HCT116 (cell line): ENCODE measurements at regions not wholly inside any gene's neighbourhood (a gene's known extent, or its start where the extent isn't known, plus 50 kb on each side); places are given as distances from the start of the nearest gene placed in this dataset.

Source experiments
- ATAC-seq: fragments of 200-7000 bp; cut with Tn5 transposase; 2 replicates; pipeline ENCODE4 v1.9.1; 2020; ENCODE audit warnings: mild to moderate bottlenecking, moderate library complexity
- BruUV-seq: library from RNA; stranded (reverse); fragments of 400-500 nt; replicated peaks from 2 replicates; lab custom pipeline; 2021; lab: Mats Ljungman, UMichigan
- CTCF ChIA-PET: fragments of 300-600 bp; sonication (Branson Sonifier 250); formaldehyde crosslinking; loops from one replicate; lab custom pipeline; 2021; ENCODE audit warnings: antibody characterized with exemption; lab: Charles Lee
- POLR2A ChIA-PET: fragments of 300-600, 350-600 bp; sonication (Branson Sonifier 250); formaldehyde crosslinking; loops from one replicate; lab custom pipeline; 2021; ENCODE audit warnings: antibody characterized with exemption; lab: Charles Lee
- RAD21 ChIA-PET, 2 experiments: fragments of 300-600 bp; sonication (Branson Sonifier 250); formaldehyde crosslinking; loops; one replicate each; lab custom pipeline; 2023; ENCODE audit warnings: low total read pairs in 2 of 2; ENCODE audit not compliant: uncharacterized antibody in 2 of 2, unreplicated experiment in 2 of 2, low non-redundant PET in 1 of 2; lab: Charles Lee
- DNase-seq: peaks from one replicate; pipeline ENCODE4 v3.0.0-alpha.2; 2010; ENCODE audit warnings: low read depth, low spot score
- H2AFZ ChIP-seq: fragments of 200-600 bp; shearing (Covaris generic), sonication (generic); 2 replicates; pipeline ENCODE4 v1.6.1; 2017; ENCODE audit warnings: low read depth, mixed run types, mixed read lengths, antibody characterized with exemption, low read length; ENCODE audit not compliant: poor library complexity, severe bottlenecking
- H3K27ac ChIP-seq: 2 replicates; pipeline ENCODE4 v1.5.1; 2012; ENCODE audit warnings: low read depth, low read length
- H3K27me3 ChIP-seq: fragments of 200-600 bp; sonication (generic); 2 replicates; pipeline ENCODE4 v1.6.1; 2016; ENCODE audit warnings: mixed run types, low read length, mixed read lengths; ENCODE audit not compliant: insufficient read depth
- H3K36me3 ChIP-seq, 2 experiments: fragments of 200-500 bp in 1 of 2; fragments of 200-600 bp in 1 of 2; sonication (Bioruptor generic) in 1 of 2; sonication (generic) in 1 of 2; 2 replicates each; pipeline versions ENCODE4 v1.5.1 to v1.6.1; 2014 to 2016; ENCODE audit warnings: low read length in 2 of 2, inconsistent platforms in 1 of 2, mixed read lengths in 1 of 2, mixed run types in 1 of 2; ENCODE audit not compliant: insufficient read depth in 2 of 2, control insufficient read depth in 1 of 2
- H3K4me1 ChIP-seq, 2 experiments: fragments of 200-600 bp in 1 of 2; sonication (generic) in 1 of 2; 2 replicates each; pipeline versions ENCODE4 v1.5.1 to v1.6.1; 2012 to 2017; ENCODE audit warnings: low read length in 2 of 2, inconsistent platforms in 1 of 2, mild to moderate bottlenecking in 1 of 2, mixed read lengths in 1 of 2, mixed run types in 1 of 2, moderate library complexity in 1 of 2; ENCODE audit not compliant: insufficient read depth in 2 of 2, control insufficient read depth in 1 of 2
- H3K4me2 ChIP-seq: fragments of 200-600 bp; sonication (generic); 2 replicates; pipeline ENCODE4 v1.6.1; 2017; ENCODE audit warnings: mixed run types, low read length, mixed read lengths
- H3K4me3 ChIP-seq, 2 experiments: fragments of 200-600 bp in 1 of 2; sonication (generic) in 1 of 2; replicated peaks in 1 of 2; 2 replicates each; pipeline ENCODE4 v1.5.1; 2011 to 2016; ENCODE audit warnings: low read length in 2 of 2, control low read depth in 1 of 2, low read depth in 1 of 2, mild to moderate bottlenecking in 1 of 2, mixed read lengths in 1 of 2, mixed run types in 1 of 2
- H3K79me2 ChIP-seq: fragments of 200-600 bp; sonication (generic); 2 replicates; pipeline ENCODE4 v1.6.1; 2017; ENCODE audit warnings: mild to moderate bottlenecking, mixed run types, low read length, moderate library complexity, mixed read lengths; ENCODE audit not compliant: insufficient read depth
- H3K9ac ChIP-seq: fragments of 200-600 bp; sonication (generic); 2 replicates; pipeline ENCODE4 v1.6.1; 2016; ENCODE audit warnings: low read length, mixed read lengths
- H3K9me2 ChIP-seq: fragments of 200-600 bp; sonication (generic), shearing (Covaris generic); 2 replicates; pipeline ENCODE4 v1.6.1; 2017; ENCODE audit warnings: mixed run types, mild to moderate bottlenecking, moderate library complexity; ENCODE audit not compliant: insufficient read depth
- H3K9me3 ChIP-seq, 2 experiments: fragments of 200-500 bp in 1 of 2; fragments of 200-600 bp in 1 of 2; sonication (Bioruptor generic) in 1 of 2; sonication (generic) in 1 of 2; 2 replicates each; pipeline ENCODE4 v1.6.1; 2014 to 2017; ENCODE audit warnings: low read length in 2 of 2, mixed read lengths in 2 of 2, inconsistent platforms in 1 of 2, low read depth in 1 of 2, mild to moderate bottlenecking in 1 of 2, mixed run types in 1 of 2, moderate library complexity in 1 of 2; ENCODE audit not compliant: control insufficient read depth in 1 of 2, insufficient read depth in 1 of 2
- H4K20me1 ChIP-seq: fragments of 200-600 bp; sonication (generic), shearing (Covaris generic); 2 replicates; pipeline ENCODE4 v1.6.1; 2017; ENCODE audit warnings: mixed run types, mild to moderate bottlenecking, moderate library complexity; ENCODE audit not compliant: insufficient read depth
- ATF3 ChIP-seq: IDR thresholded peaks from 2 replicates; pipeline ENCODE4 v1.6.1; 2012
- CBX3 ChIP-seq: IDR thresholded peaks from 2 replicates; pipeline ENCODE4 v1.6.1; 2012; ENCODE audit warnings: low read depth
- CEBPB ChIP-seq: IDR thresholded peaks from 2 replicates; pipeline ENCODE4 v1.6.1; 2012; ENCODE audit warnings: low read depth
- CTCF ChIP-seq, 3 experiments: fragments of 200-600 bp in 1 of 3; sonication (generic) in 1 of 3; IDR thresholded peaks in 2 of 3; conservative IDR thresholded peaks in 1 of 3; 2 replicates each; pipeline ENCODE4 v1.5.1; 2012 to 2017; ENCODE audit warnings: low read depth in 2 of 3, low read length in 2 of 3, antibody characterized with exemption in 1 of 3, borderline replicate concordance in 1 of 3, control low read depth in 1 of 3, mild to moderate bottlenecking in 1 of 3, mixed read lengths in 1 of 3, mixed run types in 1 of 3, moderate library complexity in 1 of 3; ENCODE audit not compliant: insufficient read depth in 1 of 3
- EGR1 ChIP-seq: IDR thresholded peaks from 2 replicates; pipeline ENCODE4 v1.6.1; 2012; ENCODE audit warnings: low read depth
- ELF1 ChIP-seq: IDR thresholded peaks from 2 replicates; pipeline ENCODE4 v1.6.1; 2012; ENCODE audit warnings: low read depth, borderline replicate concordance
- FOSL1 ChIP-seq: IDR thresholded peaks from 2 replicates; pipeline ENCODE4 v1.6.1; 2012; ENCODE audit warnings: low read depth
- JUND ChIP-seq: IDR thresholded peaks from 2 replicates; pipeline ENCODE4 v1.6.1; 2012
- POLR2A ChIP-seq: IDR thresholded peaks from 2 replicates; pipeline ENCODE4 v1.7.0; 2011; ENCODE audit warnings: borderline replicate concordance; ENCODE audit not compliant: insufficient read depth, insufficient read length; ENCODE audit errors: extremely low read depth
- POLR2AphosphoS5 ChIP-seq: IDR thresholded peaks from 2 replicates; pipeline ENCODE4 v1.6.1; 2011; ENCODE audit warnings: mild to moderate bottlenecking, low read depth, low read length, moderate library complexity
- RAD21 ChIP-seq: IDR thresholded peaks from 2 replicates; pipeline ENCODE4 v1.6.1; 2012; ENCODE audit warnings: low read depth, mild to moderate bottlenecking
- YY1 ChIP-seq: IDR thresholded peaks from 2 replicates; pipeline ENCODE4 v1.6.1; 2011; ENCODE audit warnings: low read length, low read depth, moderate library complexity, mild to moderate bottlenecking; ENCODE audit not compliant: insufficient replicate concordance; ENCODE audit errors: extremely low read depth
- ZBTB33 ChIP-seq: IDR thresholded peaks from 2 replicates; pipeline ENCODE4 v1.6.1; 2011; ENCODE audit warnings: mild to moderate bottlenecking, low read length, moderate library complexity; ENCODE audit not compliant: insufficient replicate concordance; ENCODE audit errors: extremely low read depth
- ZFX ChIP-seq: fragments of 450-650 bp; IDR thresholded peaks from 2 replicates; pipeline ENCODE4 v1.6.1; 2017
- ZNF274 ChIP-seq: fragments of 200-500 bp; sonication (Bioruptor generic); IDR thresholded peaks from 2 replicates; pipeline ENCODE4 v1.6.1; 2014; ENCODE audit warnings: mild to moderate bottlenecking, low read depth, low read length, inconsistent platforms
- intact Hi-C: fragments of 100-400 bp; cut with micrococcal nuclease; formaldehyde crosslinking; loops from 2 replicates; pipeline ENCODE4 v1.10.0; 2022

GRCh38 chr7:7032221-7032620, 150.1 kb upstream of the C1GALT1 start:
- Histone ChIP-seq H3K4me1 (no peaks in the 10 kb centered on the region), H3K27me3 (no peaks in the 10 kb centered on the region), H3K27ac (no peak overlapping the region), H3K9ac (no peak overlapping the region), H3K9me3 (no peaks in the 10 kb centered on the region), H3K79me2 (no peaks in the 10 kb centered on the region), H3K4me2 (no peak overlapping the region), H4K20me1 (no peaks in the 10 kb centered on the region)
- POLR2A ChIA-PET = no interaction called here
- DNase-seq = no peak
- ATAC-seq = no peak
- TF ChIP-seq FOSL1 (no peak), RAD21 (no peak), CTCF (IDR thresholded peaks at IDR 0.05 in 2 of 3, conservative IDR thresholded peaks at IDR 0.05 in 1 of 3; ENCODE audit: borderline replicate concordance in 1 of 3, insufficient read depth in 1 of 3, low read depth in 2 of 3, low read length in 2 of 3) (no peak), EGR1 (no peak), ZNF274 (no peak), CEBPB (no peak), ZFX (no peak), ATF3 (no peak), JUND (no peak)
- TF ChIP-seq, all 23 proteins: peak for 0
- H3K9me2 ChIP-seq = no peaks in the 10 kb centered on the region
- no peak overlapping the region for H2AFZ ChIP-seq
- RAD21 ChIA-PET = no interaction called here
- intact Hi-C loops = no loop called here
- no peaks in the 10 kb centered on the region for H3K36me3 ChIP-seq
- H3K4me3 ChIP-seq = no peak overlapping the region
- BruUV-seq = no TSS peak
- CTCF ChIA-PET = no interaction called here

GRCh38 chr7:7035851-7036250, 146.5 kb upstream of the C1GALT1 start:
- RAD21 ChIA-PET = no interaction called here
- POLR2A ChIA-PET = no interaction called here
- Histone ChIP-seq H3K9me2 (no peaks in the 10 kb centered on the region), H2AFZ (no peak overlapping the region), H3K4me3 (no peak overlapping the region), H3K27ac (no peak overlapping the region), H3K27me3 (no peaks in the 10 kb centered on the region), H3K4me1 (no peaks in the 10 kb centered on the region), H3K79me2 (no peaks in the 10 kb centered on the region), H4K20me1 (no peaks in the 10 kb centered on the region), H3K9me3 (no peaks in the 10 kb centered on the region), H3K36me3 (no peaks in the 10 kb centered on the region), H3K9ac (no peak overlapping the region), H3K4me2 (no peak overlapping the region)
- intact Hi-C loops = no loop called here
- DNase-seq = no peak
- no peak for ATAC-seq
- BruUV-seq = no TSS peak
- CTCF ChIA-PET = no interaction called here
- TF ChIP-seq ZFX (no peak), ZBTB33 (no peak), POLR2A (no peak), CBX3 (no peak), ZNF274 (no peak), CEBPB (no peak), YY1 (no peak), POLR2AphosphoS5 (no peak), ELF1 (no peak), CTCF (IDR thresholded peaks at IDR 0.05 in 2 of 3, conservative IDR thresholded peaks at IDR 0.05 in 1 of 3; ENCODE audit: borderline replicate concordance in 1 of 3, insufficient read depth in 1 of 3, low read depth in 2 of 3, low read length in 2 of 3) (no peak)
